ENCODE measurements at regions not wholly inside any gene's neighbourhood (a gene's known extent, or its start where the extent isn't known, plus 50 kb on each side); places are given as distances from the start of the nearest gene placed in this dataset.

DNA sequence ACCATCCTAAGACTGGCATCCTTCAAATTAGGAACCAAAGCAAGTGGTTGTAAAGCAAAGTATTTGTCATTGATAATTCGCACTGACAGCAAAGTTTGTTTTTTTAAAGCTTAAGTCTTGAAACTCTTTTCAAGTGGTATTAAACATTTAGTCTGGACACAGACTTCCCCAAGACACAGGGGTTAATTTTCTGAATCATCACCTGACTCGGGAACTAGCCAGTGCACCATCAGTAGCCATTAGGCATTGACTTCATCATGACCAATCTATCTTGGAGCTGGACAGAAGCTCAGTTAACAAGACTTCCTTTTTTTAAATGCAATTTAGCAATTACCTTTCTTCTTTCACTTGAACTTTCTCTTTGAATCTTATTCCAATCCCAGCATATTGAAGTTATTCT lies 210.6 kb downstream of the ZNF365 start:
- TF ChIP-seq, protein P1, sequence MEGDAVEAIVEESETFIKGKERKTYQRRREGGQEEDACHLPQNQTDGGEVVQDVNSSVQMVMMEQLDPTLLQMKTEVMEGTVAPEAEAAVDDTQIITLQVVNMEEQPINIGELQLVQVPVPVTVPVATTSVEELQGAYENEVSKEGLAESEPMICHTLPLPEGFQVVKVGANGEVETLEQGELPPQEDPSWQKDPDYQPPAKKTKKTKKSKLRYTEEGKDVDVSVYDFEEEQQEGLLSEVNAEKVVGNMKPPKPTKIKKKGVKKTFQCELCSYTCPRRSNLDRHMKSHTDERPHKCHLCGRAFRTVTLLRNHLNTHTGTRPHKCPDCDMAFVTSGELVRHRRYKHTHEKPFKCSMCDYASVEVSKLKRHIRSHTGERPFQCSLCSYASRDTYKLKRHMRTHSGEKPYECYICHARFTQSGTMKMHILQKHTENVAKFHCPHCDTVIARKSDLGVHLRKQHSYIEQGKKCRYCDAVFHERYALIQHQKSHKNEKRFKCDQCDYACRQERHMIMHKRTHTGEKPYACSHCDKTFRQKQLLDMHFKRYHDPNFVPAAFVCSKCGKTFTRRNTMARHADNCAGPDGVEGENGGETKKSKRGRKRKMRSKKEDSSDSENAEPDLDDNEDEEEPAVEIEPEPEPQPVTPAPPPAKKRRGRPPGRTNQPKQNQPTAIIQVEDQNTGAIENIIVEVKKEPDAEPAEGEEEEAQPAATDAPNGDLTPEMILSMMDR (IDR thresholded peaks at IDR 0.05), result no peak
- no peak for TF ChIP-seq POLR2A (IDR thresholded peaks at IDR 0.05)

Measured in tibial nerve (tissue), 3 donors.